HEK293 (cell line): ENCODE measurements at regions not wholly inside any gene's neighbourhood (a gene's known extent, or its start where the extent isn't known, plus 50 kb on each side); places are given as distances from the start of the nearest gene placed in this dataset.

Experiments used
- CTCF ChIA-PET: fragments of 350-600 bp; formaldehyde crosslinking; extraction: SDS; loops from one replicate; lab custom pipeline; 2021; ENCODE audit warnings: antibody characterized with exemption; lab: Yijun Ruan, JAX
- POLR2A ChIA-PET: fragments of 300-600 bp; formaldehyde crosslinking; extraction: SDS; loops from one replicate; lab custom pipeline; 2020; ENCODE audit warnings: antibody characterized with exemption, inconsistent platforms; lab: Yijun Ruan, JAX
- H3K27ac ChIP-seq: fragments of 200-500 bp; sonication (Bioruptor generic); 2 replicates; pipeline ENCODE4 v1.5.1; 2014; ENCODE audit warnings: low read depth, low read length, control low read depth, inconsistent platforms; ENCODE audit errors: extremely low read depth
- H3K36me3 ChIP-seq, 2 experiments: fragments of 200-500 bp in 1 of 2; sonication (Bioruptor generic) in 1 of 2; 1 replicate in 1 of 2; 2 replicates in 1 of 2; pipeline ENCODE4 v1.5.1; 2014 to 2017; ENCODE audit warnings: inconsistent platforms in 2 of 2, low read length in 2 of 2; ENCODE audit not compliant: control insufficient read depth in 2 of 2, insufficient read depth in 1 of 2
- H3K4me1 ChIP-seq: fragments of 200-500 bp; sonication (Bioruptor generic); 2 replicates; pipeline ENCODE4 v1.5.1; 2014; ENCODE audit warnings: mild to moderate bottlenecking, low read length, inconsistent platforms; ENCODE audit not compliant: control insufficient read depth, insufficient read depth
- H3K4me3 ChIP-seq: 2 replicates; pipeline ENCODE4 v1.5.1; 2011; ENCODE audit warnings: low read depth, mild to moderate bottlenecking, control low read depth, low read length, moderate library complexity
- H3K9me3 ChIP-seq: fragments of 200-500 bp; sonication (Bioruptor generic); 2 replicates; pipeline ENCODE4 v1.5.1; 2014; ENCODE audit warnings: low read depth, low read length, inconsistent platforms; ENCODE audit not compliant: control insufficient read depth, insufficient read depth
- BCL11A ChIP-seq: fragments of 450-650 bp; formaldehyde crosslinking; IDR thresholded peaks from 2 replicates; pipeline ENCODE4 v1.5.1; 2016; ENCODE audit warnings: low read depth, missing biosample characterization, missing genetic modification characterization
- CTCF ChIP-seq: fragments of 450-650 bp; formaldehyde crosslinking; IDR thresholded peaks from 2 replicates; pipeline ENCODE4 v1.5.1; 2016; ENCODE audit warnings: missing biosample characterization, missing genetic modification characterization
- ELK4 ChIP-seq: IDR thresholded peaks from 2 replicates; pipeline ENCODE4 v1.6.1; 2011; ENCODE audit warnings: mild to moderate bottlenecking, low read depth, low read length, borderline replicate concordance
- GFI1B ChIP-seq: fragments of 450-650 bp; formaldehyde crosslinking; IDR thresholded peaks from 2 replicates; pipeline ENCODE4 v1.5.1; 2016; ENCODE audit warnings: missing biosample characterization, missing genetic modification characterization
- INSM2 ChIP-seq: fragments of 450-650 bp; formaldehyde crosslinking; IDR thresholded peaks from 2 replicates; pipeline ENCODE4 v1.5.1; 2016; ENCODE audit warnings: missing biosample characterization, missing genetic modification characterization
- KLF8 ChIP-seq: fragments of 450-650 bp; formaldehyde crosslinking; IDR thresholded peaks from 2 replicates; pipeline ENCODE4 v1.5.1; 2016; ENCODE audit warnings: missing biosample characterization, missing genetic modification characterization
- MYNN ChIP-seq: fragments of 450-650 bp; formaldehyde crosslinking; IDR thresholded peaks from 2 replicates; pipeline ENCODE4 v1.5.1; 2016; ENCODE audit warnings: missing biosample characterization, missing genetic modification characterization, borderline replicate concordance
- PRDM4 ChIP-seq: fragments of 450-650 bp; formaldehyde crosslinking; IDR thresholded peaks from 2 replicates; pipeline ENCODE4 v1.5.1; 2017; ENCODE audit warnings: missing biosample characterization, missing genetic modification characterization
- SP7 ChIP-seq: fragments of 450-650 bp; formaldehyde crosslinking; IDR thresholded peaks from 2 replicates; pipeline ENCODE4 v1.5.1; 2016; ENCODE audit warnings: missing biosample characterization, missing genetic modification characterization
- TRIM28 ChIP-seq: IDR thresholded peaks from 2 replicates; pipeline ENCODE4 v1.6.1; 2011; ENCODE audit warnings: low read length, control low read depth, borderline replicate concordance
- TSHZ1 ChIP-seq: fragments of 450-650 bp; formaldehyde crosslinking; IDR thresholded peaks from 2 replicates; pipeline ENCODE4 v1.5.1; 2016; ENCODE audit warnings: missing biosample characterization, missing genetic modification characterization, borderline replicate concordance
- ZBTB20 ChIP-seq: fragments of 450-650 bp; formaldehyde crosslinking; IDR thresholded peaks from 2 replicates; pipeline ENCODE4 v1.5.1; 2016; ENCODE audit warnings: missing biosample characterization, missing genetic modification characterization
- ZFP3 ChIP-seq: fragments of 450-650 bp; formaldehyde crosslinking; IDR thresholded peaks from 2 replicates; pipeline ENCODE4 v1.5.1; 2016; ENCODE audit warnings: low read depth, missing biosample characterization, missing genetic modification characterization
- ZNF10 ChIP-seq: fragments of 450-650 bp; formaldehyde crosslinking; IDR thresholded peaks from 2 replicates; pipeline ENCODE4 v1.5.1; 2017; ENCODE audit warnings: missing biosample characterization, missing genetic modification characterization
- ZNF16 ChIP-seq: fragments of 450-650 bp; formaldehyde crosslinking; IDR thresholded peaks from 2 replicates; pipeline ENCODE4 v1.5.1; 2016; ENCODE audit warnings: low read depth, missing biosample characterization, missing genetic modification characterization
- ZNF24 ChIP-seq: fragments of 450-650 bp; formaldehyde crosslinking; IDR thresholded peaks from 2 replicates; pipeline ENCODE4 v1.5.1; 2016; ENCODE audit warnings: missing biosample characterization, missing genetic modification characterization
- ZNF266 ChIP-seq: fragments of 450-650 bp; formaldehyde crosslinking; IDR thresholded peaks from 2 replicates; pipeline ENCODE4 v1.5.1; 2016; ENCODE audit warnings: missing biosample characterization, missing genetic modification characterization, low read depth
- ZNF354C ChIP-seq: fragments of 450-650 bp; formaldehyde crosslinking; IDR thresholded peaks from 2 replicates; pipeline ENCODE4 v1.5.1; 2016; ENCODE audit warnings: missing biosample characterization, missing genetic modification characterization, low read depth, borderline replicate concordance
- ZNF544 ChIP-seq: fragments of 450-650 bp; formaldehyde crosslinking; IDR thresholded peaks from 2 replicates; pipeline ENCODE4 v1.5.0; 2017; ENCODE audit warnings: missing biosample characterization, missing genetic modification characterization
- ZNF549 ChIP-seq: fragments of 450-650 bp; IDR thresholded peaks from 2 replicates; pipeline ENCODE4 v1.5.1; 2018; ENCODE audit warnings: missing biosample characterization, missing genetic modification characterization, mild to moderate bottlenecking, inconsistent platforms, moderate library complexity
- ZNF610 ChIP-seq: fragments of 450-650 bp; formaldehyde crosslinking; IDR thresholded peaks from 2 replicates; pipeline ENCODE4 v1.5.1; 2016; ENCODE audit warnings: missing biosample characterization, missing genetic modification characterization, borderline replicate concordance
- ZNF692 ChIP-seq: fragments of 450-650 bp; formaldehyde crosslinking; IDR thresholded peaks from 2 replicates; pipeline ENCODE4 v1.5.1; 2016; ENCODE audit warnings: missing biosample characterization, missing genetic modification characterization
- ZSCAN16 ChIP-seq: fragments of 450-650 bp; formaldehyde crosslinking; IDR thresholded peaks from 2 replicates; pipeline ENCODE4 v1.5.1; 2016; ENCODE audit warnings: missing biosample characterization, missing genetic modification characterization

GRCh38 chr4:18294021-18294420 is 272.5 kb upstream of the LCORL start:
- Histone ChIP-seq H3K9me3 (no peaks in the 10 kb centered on the region), H3K4me3 (no peak overlapping the region), H3K36me3 (no peaks in the 10 kb centered on the region), H3K27ac (no peak overlapping the region), H3K4me1 (no peaks in the 10 kb centered on the region)
- ChIA-PET CTCF (interaction anchor here (0.6 kb wide), 2 partner anchors 67 to 70 kb away, joined by 3 read pairs; no protein-coding TSS in a partner anchor), POLR2A (no interaction called here)
- TF ChIP-seq ZNF610 (tag by site-specific recombination) (no peak), GFI1B (no peak), ZNF692 (tag by site-specific recombination) (no peak), BCL11A (tag by site-specific recombination) (no peak), TSHZ1 (tag by site-specific recombination) (no peak), TRIM28 (no peak), INSM2 (tag by site-specific recombination) (no peak), ZSCAN16 (tag by site-specific recombination) (no peak), ZNF24 (tag by site-specific recombination) (no peak), ZNF266 (tag by site-specific recombination) (no peak), ELK4 (no peak), ZNF544 (no peak), ZNF10 (no peak), SP7 (no peak), ZBTB20 (tag by site-specific recombination) (no peak), CTCF (tag by site-specific recombination) (no peak), MYNN (tag by site-specific recombination) (no peak)

GRCh38 chr4:18292411-18292810 is 270.9 kb upstream of the LCORL start:
- Histone ChIP-seq H3K4me3 (no peak overlapping the region), H3K36me3 (no peaks in the 10 kb centered on the region), H3K4me1 (no peaks in the 10 kb centered on the region), H3K9me3 (no peaks in the 10 kb centered on the region), H3K27ac (no peak overlapping the region)
- ChIA-PET CTCF (no interaction called here), POLR2A (no interaction called here)
- TF ChIP-seq ZNF549 (tag by site-specific recombination) (no peak), ZNF354C (tag by site-specific recombination) (no peak), ZFP3 (tag by site-specific recombination) (no peak), ZNF16 (tag by site-specific recombination) (no peak), ZNF610 (tag by site-specific recombination) (no peak), PRDM4 (tag by site-specific recombination) (no peak), KLF8 (no peak), ZSCAN16 (tag by site-specific recombination) (no peak)
